OCI-LY1 (cell line): ENCODE measurements at regions not wholly inside any gene's neighbourhood (a gene's known extent, or its start where the extent isn't known, plus 50 kb on each side); places are given as distances from the start of the nearest gene placed in this dataset.

ENCODE experiments used
- H2AFZ ChIP-seq: fragments of 200-600 bp; sonication (generic), shearing (Covaris generic); 2 replicates; pipeline ENCODE4 v1.6.0; 2014; ENCODE audit warnings: antibody characterized with exemption, mild to moderate bottlenecking, low read length
- H3F3A ChIP-seq: fragments of 200-600 bp; sonication (generic), shearing (Covaris generic); 2 replicates; pipeline ENCODE4 v1.6.0; 2014; ENCODE audit warnings: mild to moderate bottlenecking, antibody characterized with exemption, low read length, moderate library complexity; ENCODE audit not compliant: insufficient read depth
- H3K27ac ChIP-seq: fragments of 200-600 bp; sonication (generic); 2 replicates; pipeline ENCODE4 v1.5.1; 2014; ENCODE audit warnings: low read length, mixed run types, mild to moderate bottlenecking, low read depth; ENCODE audit not compliant: poor library complexity, severe bottlenecking
- H3K27me3 ChIP-seq: fragments of 200-600 bp; sonication (generic); 2 replicates; pipeline ENCODE4 v1.6.0; 2014; ENCODE audit warnings: antibody characterized with exemption, mild to moderate bottlenecking, low read length, moderate library complexity; ENCODE audit not compliant: insufficient read depth
- H3K36me3 ChIP-seq: fragments of 200-600 bp; sonication (generic); 2 replicates; pipeline ENCODE4 v1.6.1; 2014; ENCODE audit warnings: mild to moderate bottlenecking, antibody characterized with exemption, low read length, moderate library complexity, mixed read lengths; ENCODE audit not compliant: insufficient read depth
- H3K4me1 ChIP-seq: fragments of 200-600 bp; sonication (generic); 2 replicates; pipeline ENCODE4 v1.5.1; 2014; ENCODE audit warnings: mild to moderate bottlenecking, low read length, moderate library complexity; ENCODE audit not compliant: insufficient read depth, severe bottlenecking
- H3K4me2 ChIP-seq: fragments of 200-600 bp; sonication (generic), shearing (Covaris generic); 2 replicates; pipeline ENCODE4 v1.6.1; 2014; ENCODE audit warnings: low read length
- H3K4me3 ChIP-seq: fragments of 200-600 bp; sonication (generic); 2 replicates; pipeline ENCODE4 v1.5.1; 2014; ENCODE audit warnings: low read length, low read depth, mild to moderate bottlenecking, mixed read lengths; ENCODE audit not compliant: poor library complexity, severe bottlenecking
- H3K79me2 ChIP-seq: fragments of 200-600 bp; shearing (Covaris generic); 2 replicates; pipeline ENCODE4 v1.6.1; 2016; ENCODE audit warnings: mixed run types, low read length, mixed read lengths; ENCODE audit not compliant: insufficient read depth
- H3K9ac ChIP-seq: fragments of 200-600 bp; sonication (generic), shearing (Covaris generic); 2 replicates; pipeline ENCODE4 v1.6.1; 2014; ENCODE audit warnings: mild to moderate bottlenecking, low read length, mixed read lengths
- H3K9me2 ChIP-seq: fragments of 200-600 bp; sonication (generic), shearing (Covaris generic); 2 replicates; pipeline ENCODE4 v1.6.1; 2014; ENCODE audit warnings: low read depth, mild to moderate bottlenecking, low read length, mixed read lengths
- H3K9me3 ChIP-seq: fragments of 200-600 bp; shearing (Covaris generic); 2 replicates; pipeline ENCODE4 v1.6.1; 2014; ENCODE audit warnings: low read length, mixed read lengths
- H4K20me1 ChIP-seq: fragments of 200-600 bp; sonication (generic), shearing (Covaris generic); 2 replicates; pipeline ENCODE4 v1.6.0; 2016; ENCODE audit warnings: mild to moderate bottlenecking, low read length; ENCODE audit not compliant: insufficient read depth
- CTCF ChIP-seq: fragments of 200-600 bp; sonication (generic), shearing (Covaris generic); IDR thresholded peaks from 2 replicates; pipeline ENCODE4 v1.5.1; 2017; ENCODE audit warnings: mild to moderate bottlenecking, antibody characterized with exemption, low read length, moderate library complexity, mixed read lengths
- EZH2 ChIP-seq: fragments of 200-600 bp; sonication (generic), shearing (Covaris generic); IDR thresholded peaks from 2 replicates; pipeline ENCODE4 v1.8.0; 2017; ENCODE audit warnings: borderline replicate concordance, mixed run types, mild to moderate bottlenecking, antibody characterized with exemption, low read length, moderate library complexity, mixed read lengths

- H3K4me3 ChIP-seq = no peak overlapping the region
- no peak overlapping the region for H3K27ac ChIP-seq
- H3K9me2 ChIP-seq = no peaks in the 10 kb centered on the region
- H3K9me3 ChIP-seq = no peaks in the 10 kb centered on the region
- H3K4me2 ChIP-seq = no peak overlapping the region
- no peaks in the 10 kb centered on the region for H4K20me1 ChIP-seq
- no peaks in the 10 kb centered on the region; the same call in 1 of the 2 replicates for H3K27me3 ChIP-seq
- H3K79me2 ChIP-seq = no peaks in the 10 kb centered on the region
- H2AFZ ChIP-seq = no peak overlapping the region
- no peak for TF ChIP-seq EZH2
- no peak for TF ChIP-seq CTCF
- H3K4me1 ChIP-seq = no peaks in the 10 kb centered on the region
- H3K36me3 ChIP-seq = no peaks in the 10 kb centered on the region
- no peaks in the 10 kb centered on the region for H3F3A ChIP-seq
- no peak overlapping the region for H3K9ac ChIP-seq
These were observed 158.3 kb downstream of the ENGASE start for GRCh38 chr17:79232957-79233356.

- Histone ChIP-seq H4K20me1 (no peaks in the 10 kb centered on the region), H3K79me2 (no peaks in the 10 kb centered on the region), H3K4me3 (no peak overlapping the region), H2AFZ (no peak overlapping the region), H3K4me1 (no peaks in the 10 kb centered on the region), H3K4me2 (no peak overlapping the region), H3K27ac (no peak overlapping the region), H3F3A (no peaks in the 10 kb centered on the region), H3K9ac (no peak overlapping the region), H3K9me2 (no peaks in the 10 kb centered on the region), H3K36me3 (no peaks in the 10 kb centered on the region), H3K27me3 (no peaks in the 10 kb centered on the region; the same call in 1 of the 2 replicates), H3K9me3 (no peaks in the 10 kb centered on the region)
- no peak for TF ChIP-seq EZH2
- no peak for TF ChIP-seq CTCF
These were observed 157.2 kb downstream of the ENGASE start for GRCh38 chr17:79231766-79232287.

GRCh38 chr17:79230576-79230975 lies 156.0 kb downstream of the ENGASE start:
- no peaks in the 10 kb centered on the region for H3K4me1 ChIP-seq
- H3K9me2 ChIP-seq = no peaks in the 10 kb centered on the region
- no peak overlapping the region for H3K4me2 ChIP-seq
- H3K79me2 ChIP-seq = no peaks in the 10 kb centered on the region
- H3K9ac ChIP-seq = no peak overlapping the region
- no peaks in the 10 kb centered on the region for H4K20me1 ChIP-seq
- no peak overlapping the region for H2AFZ ChIP-seq
- H3K36me3 ChIP-seq = no peaks in the 10 kb centered on the region
- no peaks in the 10 kb centered on the region for H3K9me3 ChIP-seq
- H3K4me3 ChIP-seq = no peak overlapping the region
- H3K27ac ChIP-seq = no peak overlapping the region
- H3K27me3 ChIP-seq = no peaks in the 10 kb centered on the region; the same call in 1 of the 2 replicates
- TF ChIP-seq CTCF = no peak
- no peak for TF ChIP-seq EZH2
- no peaks in the 10 kb centered on the region for H3F3A ChIP-seq
